Ovary (tissue), 7 donors: ENCODE measurements at regions not wholly inside any gene's neighbourhood (a gene's known extent, or its start where the extent isn't known, plus 50 kb on each side); places are given as distances from the start of the nearest gene placed in this dataset.

Experiments used
- DNase-seq, 5 donors: peaks; one replicate each; pipeline ENCODE4 v3.0.0-alpha.2; 2019 to 2020
- H3K27ac ChIP-seq, 2 donors: fragments of 200-600 bp; one replicate each; pipeline versions ENCODE4 v1.5.1 to v1.8.0; 2019 to 2022
- H3K27me3 ChIP-seq: fragments of 200-600 bp; one replicate; pipeline ENCODE4 v1.8.0; 2022
- H3K36me3 ChIP-seq: fragments of 200-600 bp; sonication (generic); one replicate; pipeline ENCODE4 v1.5.1; 2019
- H3K4me1 ChIP-seq: one replicate; pipeline ENCODE4 v1.8.1; 2013; ENCODE audit warnings: mild to moderate bottlenecking, moderate library complexity; ENCODE audit not compliant: insufficient read depth
- H3K4me3 ChIP-seq: fragments of 200-600 bp; sonication (generic); one replicate; pipeline ENCODE4 v1.5.1; 2017
- H3K9me3 ChIP-seq, 2 donors: fragments of 200-600 bp in 1 of 2; sonication (generic) in 1 of 2; one replicate each; pipeline versions ENCODE4 v1.5.1 to v1.8.1; 2013 to 2019; ENCODE audit warnings: mild to moderate bottlenecking in 1 of 2, moderate library complexity in 1 of 2
- CTCF ChIP-seq, 3 donors: fragments of 450-650 bp in 2 of 3; fragments of 200-600 bp in 1 of 3; IDR thresholded peaks; one replicate each; pipeline versions ENCODE4 v1.5.1 to v1.8.0; 2016 to 2022; ENCODE audit warnings: antibody characterized with exemption in 3 of 3, mild to moderate bottlenecking in 1 of 3
- EP300 ChIP-seq: sonication (generic); formaldehyde crosslinking; IDR thresholded peaks from one replicate; pipeline ENCODE4 v1.6.1; 2017; ENCODE audit warnings: antibody characterized with exemption
- POLR2A ChIP-seq: fragments of 450-650 bp; IDR thresholded peaks from one replicate; pipeline ENCODE4 v1.6.1; 2017; ENCODE audit warnings: antibody characterized with exemption, mild to moderate bottlenecking, moderate library complexity
- WGBS, 3 donors: extraction: QIAGEN DNeasy Blood & Tissue Kit in 1 of 3; methylation state at CpG; one replicate each; pipeline versions ENCODE4 v1.1.5 to v1.1.7; 2013 to 2017; 5-methylcytosine and 5-hydroxymethylcytosine counted together
- intact Hi-C, 4 donors: fragments of 100-400 bp; cut with DNase I; formaldehyde crosslinking; loops; one replicate each; pipeline versions ENCODE4 v1.11.0 to v1.15.1; 2022 to 2023
- donor health status: DM: no; HTN: no; CAD: no; lungs with moderate emphysema.
- donor health status: DM: no; HTN: no; CAD: no.
- donor health status: Bipolar disorder and iron deficiency.
- donor health status: DM: no; HTN: no; CAD: no.
- donor health status: DM: yes; HTN: yes; CAD: no.

- H3K4me3 ChIP-seq, result no peak overlapping the region
- H3K36me3 ChIP-seq, result no peaks in the 10 kb centered on the region
- H3K4me1 ChIP-seq, result no peaks in the 10 kb centered on the region
- H3K27me3 ChIP-seq, result no peaks in the 10 kb centered on the region
- no peaks in the 10 kb centered on the region for H3K9me3 ChIP-seq
- no peak for DNase-seq
- WGBS, 3 donors, result 45 to 60% (median 52%) methylated on average over 3 of the region's 3 CpGs
- intact Hi-C loops, result no loop called here
- no peak overlapping the region for H3K27ac ChIP-seq
- TF ChIP-seq EP300 (no peak), CTCF (IDR thresholded peaks at IDR 0.05) (no peak), POLR2A (no peak)
Measured at GRCh38 chr18:57202881-57203280, 56.0 kb downstream of the BOD1L2 start.

GRCh38 chr18:57205641-57206040, 58.8 kb downstream of the BOD1L2 start:
- H3K36me3 ChIP-seq, result no peaks in the 10 kb centered on the region
- intact Hi-C loops, result no loop called here
- no peaks in the 10 kb centered on the region for H3K4me1 ChIP-seq
- no peak for DNase-seq
- TF ChIP-seq POLR2A, result no peak
- no peak for TF ChIP-seq CTCF (IDR thresholded peaks at IDR 0.05)
- TF ChIP-seq EP300, result no peak
- H3K27me3 ChIP-seq, result no peaks in the 10 kb centered on the region
- no peak overlapping the region for H3K27ac ChIP-seq
- no peaks in the 10 kb centered on the region for H3K9me3 ChIP-seq
- no peak overlapping the region for H3K4me3 ChIP-seq
- WGBS, 3 donors, result 75 to 82% (median 75%) methylated on average over 4 of the region's 4 CpGs

- WGBS, 3 donors, result 60 to 69% (median 65%) methylated on average over 6 of the region's 6 CpGs
- H3K4me1 ChIP-seq, result no peaks in the 10 kb centered on the region
- no peaks in the 10 kb centered on the region for H3K36me3 ChIP-seq
- no peak for DNase-seq
- no peak overlapping the region for H3K27ac ChIP-seq
- intact Hi-C loops, result no loop called here
- H3K9me3 ChIP-seq, result no peaks in the 10 kb centered on the region
- H3K4me3 ChIP-seq, result no peak overlapping the region
- no peak for TF ChIP-seq EP300
- no peak for TF ChIP-seq POLR2A
- TF ChIP-seq CTCF (IDR thresholded peaks at IDR 0.05), result no peak
- H3K27me3 ChIP-seq, result no peaks in the 10 kb centered on the region
Measured at GRCh38 chr18:57207124-57207916, 60.4 kb downstream of the BOD1L2 start.

- Histone ChIP-seq H3K27ac (no peak overlapping the region), H3K4me1 (no peaks in the 10 kb centered on the region), H3K9me3 (no peaks in the 10 kb centered on the region), H3K36me3 (no peaks in the 10 kb centered on the region), H3K4me3 (no peak overlapping the region), H3K27me3 (no peaks in the 10 kb centered on the region)
- DNase-seq, result no peak
- intact Hi-C loops, result no loop called here
- TF ChIP-seq EP300, result no peak
- no peak for TF ChIP-seq CTCF (IDR thresholded peaks at IDR 0.05)
- TF ChIP-seq POLR2A, result no peak
- WGBS, 3 donors, result 58 to 63% (median 59%) methylated on average over 7 of the region's 7 CpGs
Measured at GRCh38 chr18:57208047-57208446, 61.2 kb downstream of the BOD1L2 start.
